ENCODE measurements at regions not wholly inside any gene's neighbourhood (a gene's known extent, or its start where the extent isn't known, plus 50 kb on each side); places are given as distances from the start of the nearest gene placed in this dataset.

DNA sequence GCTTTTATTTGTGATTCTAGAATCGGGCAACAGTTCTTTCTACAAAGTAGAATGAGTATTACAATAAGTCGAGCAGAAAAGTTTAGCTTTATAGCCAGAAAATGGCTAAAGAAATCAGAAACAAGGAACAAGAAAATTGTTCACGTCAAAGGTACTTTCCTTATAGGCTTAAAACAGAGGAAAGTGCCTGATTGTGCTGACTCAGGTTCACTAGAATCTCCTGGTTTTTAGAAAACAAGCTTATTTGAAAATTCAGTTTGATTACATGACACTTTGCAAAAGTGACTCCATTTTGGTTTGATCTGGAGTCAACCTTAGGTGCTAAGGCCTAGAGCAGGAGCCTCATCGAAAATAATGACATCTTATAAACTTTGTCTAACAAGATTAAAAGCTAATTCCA, 564.7 kb upstream of the FLRT2 start:
- TF ChIP-seq, protein P1, sequence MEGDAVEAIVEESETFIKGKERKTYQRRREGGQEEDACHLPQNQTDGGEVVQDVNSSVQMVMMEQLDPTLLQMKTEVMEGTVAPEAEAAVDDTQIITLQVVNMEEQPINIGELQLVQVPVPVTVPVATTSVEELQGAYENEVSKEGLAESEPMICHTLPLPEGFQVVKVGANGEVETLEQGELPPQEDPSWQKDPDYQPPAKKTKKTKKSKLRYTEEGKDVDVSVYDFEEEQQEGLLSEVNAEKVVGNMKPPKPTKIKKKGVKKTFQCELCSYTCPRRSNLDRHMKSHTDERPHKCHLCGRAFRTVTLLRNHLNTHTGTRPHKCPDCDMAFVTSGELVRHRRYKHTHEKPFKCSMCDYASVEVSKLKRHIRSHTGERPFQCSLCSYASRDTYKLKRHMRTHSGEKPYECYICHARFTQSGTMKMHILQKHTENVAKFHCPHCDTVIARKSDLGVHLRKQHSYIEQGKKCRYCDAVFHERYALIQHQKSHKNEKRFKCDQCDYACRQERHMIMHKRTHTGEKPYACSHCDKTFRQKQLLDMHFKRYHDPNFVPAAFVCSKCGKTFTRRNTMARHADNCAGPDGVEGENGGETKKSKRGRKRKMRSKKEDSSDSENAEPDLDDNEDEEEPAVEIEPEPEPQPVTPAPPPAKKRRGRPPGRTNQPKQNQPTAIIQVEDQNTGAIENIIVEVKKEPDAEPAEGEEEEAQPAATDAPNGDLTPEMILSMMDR (IDR thresholded peaks at IDR 0.05; ENCODE audit: control insufficient read depth, insufficient read depth, low read depth, low read length, missing control alignments): no peak
- DNase-seq (ENCODE audit: low read depth): no peak
- no peak overlapping the region for H3K4me3 ChIP-seq (ENCODE audit: control insufficient read depth, low read depth, low read length)

DNA sequence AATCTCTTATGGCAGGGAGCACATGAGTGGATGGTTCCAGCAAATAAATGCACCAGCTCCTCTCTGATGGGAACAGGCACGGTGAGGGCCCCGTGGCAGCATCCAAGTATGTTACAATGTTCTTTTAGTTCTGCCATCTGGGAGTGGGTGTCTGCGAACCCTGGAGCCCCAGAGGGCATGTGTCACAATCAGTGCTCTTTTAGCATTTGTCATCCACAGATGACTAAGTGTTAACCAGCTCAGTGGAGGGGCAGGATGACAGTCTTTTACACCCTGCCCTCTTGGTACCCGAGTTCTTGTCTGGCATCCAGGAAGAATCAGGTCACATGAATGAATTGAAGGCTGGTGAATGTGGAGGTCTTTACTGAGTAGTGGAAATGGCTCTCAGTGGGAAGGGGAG, 560.4 kb upstream of the FLRT2 start:
- TF ChIP-seq, protein P1 (IDR thresholded peaks at IDR 0.05; ENCODE audit: control insufficient read depth, insufficient read depth, low read depth, low read length, missing control alignments): no peak
- no peak for DNase-seq (ENCODE audit: low read depth)
- no peak overlapping the region for H3K4me3 ChIP-seq (ENCODE audit: control insufficient read depth, low read depth, low read length)

DNA sequence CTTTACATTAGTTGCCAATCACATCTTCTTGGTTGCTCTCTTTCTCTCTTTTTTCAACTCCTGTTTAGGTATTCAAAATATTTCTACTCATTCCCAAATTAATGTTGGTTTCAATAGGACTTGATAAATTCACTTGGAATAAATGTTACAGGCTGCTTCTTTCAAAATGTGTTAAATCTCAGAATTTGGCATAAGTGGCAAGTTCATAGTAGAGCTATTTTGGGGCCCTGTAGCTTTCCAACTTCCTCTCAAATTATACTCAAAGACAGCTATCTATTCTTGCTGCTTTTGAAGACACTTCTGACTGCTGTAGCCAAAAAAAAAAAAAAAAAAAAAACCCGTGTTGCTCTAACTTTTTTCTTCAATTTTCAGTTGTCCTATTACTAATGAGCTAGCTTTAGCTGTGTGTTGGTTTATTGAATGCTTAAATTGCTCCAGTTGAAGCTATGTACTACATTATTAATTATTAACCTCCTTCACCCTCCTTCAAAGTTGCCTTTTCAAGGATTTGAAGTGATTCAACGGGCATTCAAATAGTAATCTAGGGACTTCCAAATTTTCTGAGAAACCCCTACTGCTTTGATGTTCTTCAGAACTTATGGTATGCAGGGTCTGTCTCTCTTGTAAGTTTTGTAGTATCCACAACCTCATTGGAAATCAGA, 554.6 kb upstream of the FLRT2 start:
- no peak for DNase-seq (ENCODE audit: low read depth)

DNA sequence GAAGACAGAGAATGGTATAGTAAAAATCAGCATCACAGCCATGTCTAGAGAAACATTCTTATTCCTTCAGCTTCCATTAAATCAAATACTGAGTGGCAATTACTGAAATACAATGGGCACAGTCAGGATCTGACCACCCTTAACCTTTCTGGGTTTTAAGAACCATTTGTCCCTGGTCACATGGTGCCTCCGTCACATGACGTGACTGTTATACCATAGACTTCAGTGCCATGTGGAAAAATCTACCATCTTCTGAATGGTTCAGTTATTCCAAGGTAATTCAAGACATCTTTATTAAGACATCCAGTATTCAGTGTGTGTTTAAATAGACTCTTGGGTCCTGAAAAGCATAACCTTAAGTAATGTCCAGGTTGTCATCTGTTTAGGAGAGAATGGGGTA, 553.1 kb upstream of the FLRT2 start:
- H3K4me3 ChIP-seq (ENCODE audit: control insufficient read depth, low read depth, low read length): no peak overlapping the region
- TF ChIP-seq, protein P1 (IDR thresholded peaks at IDR 0.05; ENCODE audit: control insufficient read depth, insufficient read depth, low read depth, low read length, missing control alignments): no peak
- DNase-seq (ENCODE audit: low read depth): no peak

More for the DNA sequence above, 554.6 kb upstream of the FLRT2 start:
- no peak overlapping the region for H3K4me3 ChIP-seq (ENCODE audit: control insufficient read depth, low read depth, low read length)
- TF ChIP-seq, protein P1 (IDR thresholded peaks at IDR 0.05; ENCODE audit: control insufficient read depth, insufficient read depth, low read depth, low read length, missing control alignments): no peak

DNA sequence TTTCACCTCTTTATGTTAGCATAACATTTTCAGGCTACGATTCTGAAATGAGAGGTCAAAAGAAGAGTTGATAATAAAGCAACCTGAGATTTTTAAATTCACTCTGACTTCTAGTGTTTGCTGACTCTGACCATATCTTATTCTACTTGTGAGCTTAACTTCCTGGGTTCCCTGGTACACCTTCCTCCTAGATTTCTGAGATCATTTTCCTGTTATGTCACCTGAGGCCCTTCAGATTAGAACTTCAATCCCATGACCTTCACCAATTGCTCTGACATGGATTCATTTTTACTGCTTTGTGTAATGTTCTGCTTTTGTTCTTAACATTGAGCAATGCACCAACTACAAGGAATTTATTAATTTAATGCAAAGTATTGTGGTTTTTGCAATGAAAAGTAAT, 542.9 kb upstream of the FLRT2 start:
- no peak for DNase-seq (ENCODE audit: low read depth)
- TF ChIP-seq, protein P1 (IDR thresholded peaks at IDR 0.05; ENCODE audit: control insufficient read depth, insufficient read depth, low read depth, low read length, missing control alignments): no peak
- H3K4me3 ChIP-seq (ENCODE audit: control insufficient read depth, low read depth, low read length): no peak overlapping the region

DNA sequence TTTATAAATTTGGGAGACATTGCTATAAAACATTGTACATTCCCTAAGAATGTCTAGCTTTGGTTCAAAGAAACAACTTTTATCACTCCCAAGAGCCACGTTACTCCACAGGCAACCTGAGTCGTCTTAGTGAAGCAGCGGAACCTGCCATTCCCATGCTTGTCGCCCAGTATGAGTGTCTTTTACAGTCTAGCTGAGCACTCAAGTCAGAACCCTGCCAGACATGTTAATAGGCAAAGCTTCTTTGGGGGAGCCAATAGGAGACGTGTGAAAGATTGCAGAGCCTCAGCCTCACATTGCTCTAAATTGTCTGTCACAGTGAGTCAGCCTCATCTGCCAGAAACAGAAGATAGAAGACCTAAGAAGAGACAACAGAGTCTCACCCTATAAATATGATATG, 541.6 kb upstream of the FLRT2 start:
- TF ChIP-seq, protein P1 (IDR thresholded peaks at IDR 0.05; ENCODE audit: control insufficient read depth, insufficient read depth, low read depth, low read length, missing control alignments): no peak
- no peak for DNase-seq (ENCODE audit: low read depth)
- no peak overlapping the region for H3K4me3 ChIP-seq (ENCODE audit: control insufficient read depth, low read depth, low read length)
